Hematopoietic multipotent progenitor cell treated with erythropoietin and hydrocortisone succinate and interleukin-3 and kit ligand, for 8 days (in vitro differentiated cells): ENCODE measurements at regions not wholly inside any gene's neighbourhood (a gene's known extent, or its start where the extent isn't known, plus 50 kb on each side); places are given as distances from the start of the nearest gene placed in this dataset.
A peak's percentile ranks its signal among the peaks of the same experiment; 100 is the strongest.

Source experiments
- DNase-seq: peaks from one replicate; pipeline ENCODE4 v3.0.0-alpha.2; 2015

- DNase-seq, result no peak
These were observed 51.3 kb upstream of the PTPN3 start for GRCh38 chr9:109549386-109549785.

- DNase-seq, result no peak
These were observed 53.5 kb upstream of the PTPN3 start for GRCh38 chr9:109551651-109552050.

- no peak for DNase-seq
These were observed 57.1 kb upstream of the PTPN3 start for GRCh38 chr9:109555215-109555614.

- DNase-seq, result no peak
These were observed 58.0 kb upstream of the PTPN3 start for GRCh38 chr9:109556061-109556460.

DNA sequence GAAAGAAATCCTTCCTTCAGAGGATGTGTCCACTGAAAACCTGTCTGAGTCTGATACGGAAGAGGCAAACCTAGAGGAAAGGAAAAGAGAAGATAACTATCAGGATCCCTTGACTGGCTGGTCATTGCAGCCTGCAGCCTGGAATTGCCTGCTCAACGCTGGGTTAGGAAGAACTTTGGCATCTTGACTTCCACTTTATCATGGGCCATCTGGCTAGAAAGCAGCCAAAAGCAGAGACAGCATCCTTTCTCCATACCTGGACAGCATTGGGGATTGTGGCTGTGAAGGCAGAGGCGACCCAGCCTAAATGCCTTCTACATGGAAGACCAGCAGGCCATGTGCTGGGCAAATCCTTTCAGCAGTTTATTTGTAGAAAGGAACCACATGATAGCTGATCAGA is 58.7 kb upstream of the PTPN3 start:
- DNase-seq, result no peak

- no peak for DNase-seq
These were observed 59.4 kb upstream of the PTPN3 start for GRCh38 chr9:109557481-109557880.

DNA sequence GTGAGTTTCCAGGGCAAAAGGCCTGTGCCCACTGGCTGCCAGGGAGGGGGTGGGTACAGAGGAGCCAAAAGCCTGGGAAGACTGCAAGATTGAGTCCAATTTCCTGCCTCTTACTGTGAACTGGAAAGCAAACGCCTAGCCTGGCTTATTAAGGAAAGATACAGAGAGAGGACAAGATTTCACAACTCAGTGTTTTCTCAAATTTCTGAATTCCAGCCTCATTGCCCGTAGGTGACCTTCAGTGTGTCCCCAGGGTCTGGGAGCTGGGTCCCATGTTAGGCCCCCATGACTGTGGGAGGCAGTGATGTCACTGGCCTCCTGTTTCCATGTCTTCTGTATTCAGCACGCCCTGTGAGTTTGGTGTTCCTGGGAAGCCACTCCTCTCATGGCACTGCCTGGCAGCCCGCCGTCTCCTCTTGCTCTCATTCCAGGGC is 60.6 kb upstream of the PTPN3 start:
- DNase-seq, result no peak

DNA sequence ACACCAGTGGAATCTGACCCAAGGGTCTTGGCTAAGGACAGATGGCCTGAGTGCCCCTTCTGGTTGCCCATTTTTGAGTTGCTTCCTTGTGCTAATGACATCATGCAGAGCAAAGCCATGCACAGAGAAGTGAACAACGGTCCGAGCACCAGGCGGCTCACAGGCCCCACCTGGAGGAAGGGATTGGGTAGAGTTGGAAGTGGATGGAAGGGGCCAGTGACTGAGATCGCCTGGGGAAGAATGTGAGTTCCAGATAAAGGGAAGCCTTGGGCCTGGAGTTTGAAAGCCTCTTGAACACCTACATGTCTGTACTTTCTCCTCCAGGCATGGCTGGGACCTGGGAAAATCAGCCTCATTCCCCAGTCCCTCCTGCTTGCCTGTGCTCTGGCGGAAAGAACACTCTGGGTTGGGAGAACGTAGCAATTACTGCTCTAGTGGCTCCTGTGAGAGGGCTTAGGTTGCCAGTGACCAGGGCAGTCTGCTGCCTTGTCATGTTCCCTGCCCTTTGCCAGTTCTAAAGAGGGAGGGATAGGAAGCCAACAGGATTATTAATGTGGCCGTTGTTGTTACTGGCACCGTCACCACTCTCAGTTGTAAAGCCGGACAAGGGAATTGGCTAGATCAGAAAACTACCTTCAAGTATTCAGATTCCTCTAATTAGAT is 62.5 kb upstream of the PTPN3 start:
- no peak for DNase-seq

- no peak for DNase-seq
These were observed 63.0 kb upstream of the PTPN3 start for GRCh38 chr9:109561137-109561536.

- no peak for DNase-seq
These were observed 70.0 kb upstream of the PTPN3 start for GRCh38 chr9:109568089-109568488.

DNA sequence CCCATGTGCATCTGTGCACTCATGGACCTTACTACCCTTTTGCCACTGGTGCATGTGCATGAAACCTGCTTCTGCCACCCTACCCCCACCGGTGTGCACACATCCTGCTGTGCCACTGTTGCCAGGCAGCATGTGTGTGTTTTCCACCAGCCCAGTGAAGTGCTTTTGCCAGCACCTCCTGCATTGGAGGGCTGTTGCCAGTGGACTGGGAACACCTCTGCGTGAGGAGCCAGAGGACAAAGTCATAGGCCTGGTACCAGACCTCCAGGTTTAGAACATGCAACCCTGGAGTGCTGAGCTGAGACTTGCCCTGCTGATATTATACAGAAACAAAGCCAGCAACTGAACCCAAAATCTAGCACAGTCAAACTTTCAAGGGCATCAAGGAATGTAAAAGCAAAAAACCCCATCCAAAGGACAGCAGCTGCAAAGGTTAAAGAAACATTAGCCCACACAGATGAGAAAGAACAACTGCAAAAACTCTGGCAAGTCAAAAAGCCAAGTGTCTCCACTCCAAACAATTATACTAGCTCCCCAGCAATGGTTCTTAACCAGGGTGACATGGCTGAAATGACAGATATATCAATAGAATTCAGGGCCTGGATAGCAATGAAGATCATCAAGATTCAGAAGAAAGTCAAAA is 70.6 kb upstream of the PTPN3 start:
- DNase-seq, result no peak

GRCh38 chr9:109574061-109574882 is 76.2 kb upstream of the PTPN3 start:
- DNase-seq, result peak; percentile 66

DNA sequence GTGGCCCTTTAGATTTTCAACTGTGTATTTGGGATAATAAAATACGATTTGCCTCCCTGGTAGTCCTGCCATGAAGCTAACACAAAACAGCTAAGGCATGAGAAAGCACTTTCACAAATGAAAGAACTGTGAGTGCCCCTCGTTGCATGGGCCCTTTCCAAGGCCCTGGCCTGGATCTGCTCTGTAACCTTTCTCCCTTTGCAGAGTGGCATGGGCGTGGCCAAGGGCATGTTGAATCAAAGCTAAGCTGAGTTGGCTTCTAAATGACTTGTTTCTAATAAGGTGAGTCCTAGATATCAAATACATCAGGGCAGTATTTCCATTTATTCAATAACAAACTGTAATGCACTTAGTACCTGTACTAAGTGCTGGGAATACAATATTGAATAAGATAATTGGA is 78.7 kb upstream of the PTPN3 start:
- DNase-seq, result no peak

GRCh38 chr9:109579191-109579948 is 81.3 kb upstream of the PTPN3 start:
- no peak for DNase-seq

- DNase-seq, result no peak
These were observed 84.3 kb upstream of the PTPN3 start for GRCh38 chr9:109582386-109582785.

- DNase-seq, result no peak
These were observed 86.1 kb upstream of the PTPN3 start for GRCh38 chr9:109584205-109584604.

- DNase-seq, result no peak
These were observed 87.7 kb upstream of the PTPN3 start for GRCh38 chr9:109585796-109586195.

- DNase-seq, result no peak
These were observed 88.9 kb upstream of the PTPN3 start for GRCh38 chr9:109586993-109587392.

DNA sequence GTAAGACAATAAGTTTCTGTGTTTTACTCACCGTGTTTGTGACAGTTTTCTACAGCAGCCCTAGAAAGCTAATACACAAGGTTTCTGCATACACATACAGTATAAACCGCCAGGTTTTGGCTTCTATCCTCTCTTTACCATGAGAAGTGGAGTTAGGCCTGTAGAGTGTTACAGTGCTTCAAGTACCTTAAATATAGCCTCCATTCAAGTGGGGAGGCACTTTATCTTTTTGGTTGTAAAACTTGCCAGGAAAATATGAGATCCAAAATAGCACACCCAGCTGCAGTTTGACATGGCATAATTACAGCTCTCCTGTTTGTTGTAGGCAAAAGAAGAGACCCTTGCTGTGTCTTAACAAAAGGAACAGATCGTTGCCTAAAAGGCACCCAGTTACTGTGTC is 90.3 kb upstream of the PTPN3 start:
- no peak for DNase-seq

DNA sequence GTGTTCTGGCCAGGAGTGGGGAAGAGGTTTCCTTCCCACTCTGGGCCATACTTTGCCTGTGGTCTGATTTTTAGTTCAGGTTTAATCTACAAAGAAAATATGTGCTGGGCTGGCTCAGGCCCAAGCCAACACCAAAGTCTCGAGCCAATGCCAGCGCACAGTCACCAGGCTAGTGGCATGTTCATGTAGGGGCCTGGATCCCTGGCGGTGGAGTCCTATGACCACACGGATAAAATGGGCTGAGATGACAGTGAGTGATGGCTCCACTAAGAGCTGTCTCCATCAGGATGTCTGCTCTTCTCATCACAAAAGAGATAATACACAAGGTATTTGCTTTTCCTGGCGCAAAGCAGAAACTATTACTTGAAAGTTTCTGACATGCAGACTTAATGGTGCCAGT is 92.9 kb upstream of the PTPN3 start:
- no peak for DNase-seq

GRCh38 chr9:109591691-109592090 is 93.6 kb upstream of the PTPN3 start:
- no peak for DNase-seq

GRCh38 chr9:109593612-109594011 is 95.5 kb upstream of the PTPN3 start:
- no peak for DNase-seq

- no peak for DNase-seq
These were observed 99.4 kb upstream of the PTPN3 start for GRCh38 chr9:109597496-109597895.
